Esophagus squamous epithelium (tissue), 4 donors: ENCODE measurements at regions not wholly inside any gene's neighbourhood (a gene's known extent, or its start where the extent isn't known, plus 50 kb on each side); places are given as distances from the start of the nearest gene placed in this dataset.

Source experiments
- POLR2A ChIP-seq, 4 donors: fragments of 450-650 bp; IDR thresholded peaks; one replicate each; pipeline ENCODE4 v1.6.1; 2017; ENCODE audit warnings: antibody characterized with exemption in 4 of 4, mild to moderate bottlenecking in 4 of 4, moderate library complexity in 3 of 4
- TF ChIP-seq, protein P1 (sequence below), 6 experiments: fragments of 450-650 bp in 4 of 6; fragments of 200-600 bp in 2 of 6; sonication (generic) in 2 of 6; IDR thresholded peaks; one replicate each; pipeline ENCODE4 v1.5.1; 2016 to 2019; ENCODE audit warnings: antibody characterized with exemption in 6 of 6, mild to moderate bottlenecking in 4 of 6, moderate library complexity in 4 of 6

GRCh38 chr4:31896349-31896748 lies 1176.2 kb downstream of the PCDH7 start:
- TF ChIP-seq, protein P1, sequence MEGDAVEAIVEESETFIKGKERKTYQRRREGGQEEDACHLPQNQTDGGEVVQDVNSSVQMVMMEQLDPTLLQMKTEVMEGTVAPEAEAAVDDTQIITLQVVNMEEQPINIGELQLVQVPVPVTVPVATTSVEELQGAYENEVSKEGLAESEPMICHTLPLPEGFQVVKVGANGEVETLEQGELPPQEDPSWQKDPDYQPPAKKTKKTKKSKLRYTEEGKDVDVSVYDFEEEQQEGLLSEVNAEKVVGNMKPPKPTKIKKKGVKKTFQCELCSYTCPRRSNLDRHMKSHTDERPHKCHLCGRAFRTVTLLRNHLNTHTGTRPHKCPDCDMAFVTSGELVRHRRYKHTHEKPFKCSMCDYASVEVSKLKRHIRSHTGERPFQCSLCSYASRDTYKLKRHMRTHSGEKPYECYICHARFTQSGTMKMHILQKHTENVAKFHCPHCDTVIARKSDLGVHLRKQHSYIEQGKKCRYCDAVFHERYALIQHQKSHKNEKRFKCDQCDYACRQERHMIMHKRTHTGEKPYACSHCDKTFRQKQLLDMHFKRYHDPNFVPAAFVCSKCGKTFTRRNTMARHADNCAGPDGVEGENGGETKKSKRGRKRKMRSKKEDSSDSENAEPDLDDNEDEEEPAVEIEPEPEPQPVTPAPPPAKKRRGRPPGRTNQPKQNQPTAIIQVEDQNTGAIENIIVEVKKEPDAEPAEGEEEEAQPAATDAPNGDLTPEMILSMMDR (IDR thresholded peaks at IDR 0.05): no peak
- TF ChIP-seq POLR2A (IDR thresholded peaks at IDR 0.05): no peak
